OCI-LY7 (cell line): ENCODE measurements at regions not wholly inside any gene's neighbourhood (a gene's known extent, or its start where the extent isn't known, plus 50 kb on each side); places are given as distances from the start of the nearest gene placed in this dataset.

ENCODE experiments used
- BruUV-seq: library from RNA; stranded (reverse); fragments of 400-500 nt; replicated peaks from 2 replicates; lab custom pipeline; 2021; lab: Mats Ljungman, UMichigan
- CTCF ChIA-PET: fragments of 300-600 bp; sonication (Branson Sonifier 250); formaldehyde crosslinking; loops from one replicate; lab custom pipeline; 2022; ENCODE audit warnings: antibody characterized with exemption; ENCODE audit not compliant: unreplicated experiment; lab: Charles Lee
- POLR2A ChIA-PET: fragments of 300-600 bp; sonication (Branson Sonifier 250); formaldehyde crosslinking; loops from one replicate; lab custom pipeline; 2022; ENCODE audit warnings: antibody characterized with exemption; lab: Charles Lee
- DNase-seq: peaks from one replicate; pipeline ENCODE4 v3.0.0-alpha.2; 2015; ENCODE audit warnings: low spot score
- H2AFZ ChIP-seq: fragments of 200-600 bp; sonication (generic), shearing (Covaris generic); 2 replicates; pipeline ENCODE4 v1.6.1; 2014; ENCODE audit warnings: mild to moderate bottlenecking, antibody characterized with exemption, low read length, moderate library complexity
- H3K27ac ChIP-seq: fragments of 200-600 bp; sonication (generic); 2 replicates; pipeline ENCODE4 v1.5.1; 2014; ENCODE audit warnings: mixed run types, low read depth, mild to moderate bottlenecking, moderate library complexity, low read length, inconsistent platforms; ENCODE audit not compliant: poor library complexity, severe bottlenecking
- H3K36me3 ChIP-seq: fragments of 200-600 bp; sonication (generic); 2 replicates; pipeline ENCODE4 v1.6.1; 2014; ENCODE audit warnings: mild to moderate bottlenecking, antibody characterized with exemption, low read length, moderate library complexity, mixed read lengths; ENCODE audit not compliant: insufficient read depth
- H3K4me1 ChIP-seq: fragments of 200-600 bp; sonication (generic); 2 replicates; pipeline ENCODE4 v1.5.1; 2014; ENCODE audit warnings: mild to moderate bottlenecking, low read length; ENCODE audit not compliant: insufficient read depth, poor library complexity, severe bottlenecking
- H3K4me2 ChIP-seq: fragments of 200-600 bp; sonication (generic); 2 replicates; pipeline ENCODE4 v1.6.1; 2014; ENCODE audit warnings: mild to moderate bottlenecking, low read length
- H3K4me3 ChIP-seq: fragments of 200-600 bp; sonication (generic); 2 replicates; pipeline ENCODE4 v1.5.1; 2014; ENCODE audit warnings: mild to moderate bottlenecking, low read depth, low read length; ENCODE audit not compliant: poor library complexity, severe bottlenecking
- H3K79me2 ChIP-seq: fragments of 200-600 bp; sonication (generic); 2 replicates; pipeline ENCODE4 v1.6.1; 2016; ENCODE audit warnings: low read depth, mild to moderate bottlenecking, low read length, moderate library complexity, mixed read lengths; ENCODE audit not compliant: insufficient read depth
- H3K9me2 ChIP-seq: fragments of 200-600 bp; sonication (generic); 2 replicates; pipeline ENCODE4 v1.6.1; 2016; ENCODE audit warnings: mild to moderate bottlenecking, low read length, mixed read lengths; ENCODE audit not compliant: insufficient read depth
- H3K9me3 ChIP-seq: fragments of 200-600 bp; sonication (generic); 2 replicates; pipeline ENCODE4 v1.6.1; 2014; ENCODE audit warnings: mild to moderate bottlenecking, mixed run types, low read length, mixed read lengths
- H4K20me1 ChIP-seq: fragments of 200-600 bp; sonication (generic); 2 replicates; pipeline ENCODE4 v1.6.1; 2014; ENCODE audit warnings: mild to moderate bottlenecking, antibody characterized with exemption, low read length, moderate library complexity, mixed read lengths; ENCODE audit not compliant: insufficient read depth
- CTCF ChIP-seq: fragments of 200-600 bp; sonication (generic); conservative IDR thresholded peaks from 2 replicates; pipeline ENCODE4 v1.5.1; 2014; ENCODE audit warnings: mild to moderate bottlenecking, antibody characterized with exemption, low read length, moderate library complexity, mixed read lengths
- EZH2phosphoT487 ChIP-seq: fragments of 200-600 bp; sonication (generic); IDR thresholded peaks from 2 replicates; pipeline ENCODE4 v1.6.1; 2018; ENCODE audit warnings: low read depth, borderline replicate concordance, mild to moderate bottlenecking, mixed run types, antibody characterized with exemption, low read length, moderate library complexity, mixed read lengths
- intact Hi-C: fragments of 100-400 bp; cut with micrococcal nuclease; formaldehyde crosslinking; loops from one replicate; pipeline ENCODE4 v1.10.0; 2022; ENCODE audit not compliant: unreplicated experiment

DNA sequence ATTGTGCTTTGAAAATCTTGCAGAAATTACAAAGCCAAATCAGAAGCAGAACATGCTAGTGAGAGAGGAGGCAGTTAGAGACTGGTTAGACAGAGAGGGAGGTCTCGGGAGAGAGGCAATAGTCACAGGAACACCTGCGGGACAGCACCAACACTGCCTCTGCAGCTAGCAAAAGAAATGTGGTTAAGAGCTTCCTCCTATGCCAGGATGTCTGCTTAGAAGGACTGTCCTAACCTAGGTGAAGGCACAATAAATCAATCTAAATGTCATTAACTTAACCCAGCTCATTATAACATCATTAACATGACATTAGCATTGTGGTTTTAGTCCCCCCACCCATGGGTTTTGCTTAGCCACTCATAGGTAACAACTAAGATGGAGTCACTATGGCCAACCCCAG is 726.7 kb downstream of the PCDH18 start:
- POLR2A ChIA-PET, result no interaction called here
- no peaks in the 10 kb centered on the region for H3K9me2 ChIP-seq
- intact Hi-C loops, result no loop called here

GRCh38 chr4:136803433-136803832 is 728.9 kb downstream of the PCDH18 start:
- H3K4me3 ChIP-seq, result no peak overlapping the region
- H3K4me1 ChIP-seq, result no peaks in the 10 kb centered on the region
- no peaks in the 10 kb centered on the region for H3K9me3 ChIP-seq
- POLR2A ChIA-PET, result interaction anchor here (1.0 kb wide), 2 partner anchors 13 to 36 kb away, joined by 3 read pairs; no protein-coding TSS in a partner anchor
- no peak for DNase-seq
- no peaks in the 10 kb centered on the region for H3K9me2 ChIP-seq
- no peaks in the 10 kb centered on the region for H3K79me2 ChIP-seq
- no peak overlapping the region for H3K27ac ChIP-seq
- H3K4me2 ChIP-seq, result no peak overlapping the region
- no peaks in the 10 kb centered on the region for H4K20me1 ChIP-seq
- H3K36me3 ChIP-seq, result no peaks in the 10 kb centered on the region
- no TSS peak for BruUV-seq
- CTCF ChIA-PET, result no interaction called here
- no peak overlapping the region for H2AFZ ChIP-seq
- no peak for TF ChIP-seq CTCF
- TF ChIP-seq EZH2phosphoT487, result no peak
- intact Hi-C loops, result no loop called here

More for the DNA sequence above, 726.7 kb downstream of the PCDH18 start:
- Histone ChIP-seq H3K36me3 (no peaks in the 10 kb centered on the region), H3K27ac (no peak overlapping the region), H4K20me1 (no peaks in the 10 kb centered on the region), H3K9me3 (no peaks in the 10 kb centered on the region), H2AFZ (no peak overlapping the region), H3K4me1 (no peaks in the 10 kb centered on the region), H3K79me2 (no peaks in the 10 kb centered on the region), H3K4me2 (no peak overlapping the region), H3K4me3 (no peak overlapping the region)
- no peak for TF ChIP-seq EZH2phosphoT487
- TF ChIP-seq CTCF, result no peak
- CTCF ChIA-PET, result no interaction called here
- no TSS peak for BruUV-seq
- DNase-seq, result no peak

DNA sequence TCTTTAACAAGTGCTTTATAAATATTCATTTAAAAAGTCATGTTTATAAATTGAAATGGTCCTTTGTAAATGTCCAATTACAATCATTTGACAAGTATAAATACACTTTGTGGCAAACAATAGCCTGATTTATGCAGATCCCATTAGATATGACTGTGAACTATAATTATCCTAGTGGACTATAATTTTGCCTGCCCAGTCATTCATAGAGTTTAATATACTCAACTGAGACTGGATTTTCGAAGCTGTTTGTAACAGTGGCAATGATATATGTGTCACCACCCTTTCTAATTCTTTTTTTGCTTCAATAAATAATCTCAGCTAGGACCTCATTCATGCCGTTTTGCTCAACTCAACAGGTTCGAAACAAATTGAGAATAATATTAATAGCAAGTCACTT is 732.0 kb downstream of the PCDH18 start:
- Histone ChIP-seq H3K9me3 (no peaks in the 10 kb centered on the region), H2AFZ (no peak overlapping the region), H3K36me3 (no peaks in the 10 kb centered on the region), H3K4me3 (no peak overlapping the region), H3K27ac (no peak overlapping the region), H3K79me2 (no peaks in the 10 kb centered on the region), H3K9me2 (no peaks in the 10 kb centered on the region), H4K20me1 (no peaks in the 10 kb centered on the region), H3K4me2 (no peak overlapping the region), H3K4me1 (no peaks in the 10 kb centered on the region)
- CTCF ChIA-PET, result no interaction called here
- no TSS peak for BruUV-seq
- intact Hi-C loops, result no loop called here
- POLR2A ChIA-PET, result no interaction called here
- TF ChIP-seq CTCF (no peak), EZH2phosphoT487 (no peak)
- no peak for DNase-seq
